ENCODE measurements at regions not wholly inside any gene's neighbourhood (a gene's known extent, or its start where the extent isn't known, plus 50 kb on each side); places are given as distances from the start of the nearest gene placed in this dataset.
"Not testable (repeated sequence)": the region's sequence is repeated elsewhere in the genome, so short reads cannot be mapped to it uniquely, and the experiment has no call there.

- no peak for DNase-seq (ENCODE audit: low spot score)
- Histone ChIP-seq H3K4me3 (no peak overlapping the region), H3K27ac (no peak overlapping the region)
- TF ChIP-seq, protein P1, sequence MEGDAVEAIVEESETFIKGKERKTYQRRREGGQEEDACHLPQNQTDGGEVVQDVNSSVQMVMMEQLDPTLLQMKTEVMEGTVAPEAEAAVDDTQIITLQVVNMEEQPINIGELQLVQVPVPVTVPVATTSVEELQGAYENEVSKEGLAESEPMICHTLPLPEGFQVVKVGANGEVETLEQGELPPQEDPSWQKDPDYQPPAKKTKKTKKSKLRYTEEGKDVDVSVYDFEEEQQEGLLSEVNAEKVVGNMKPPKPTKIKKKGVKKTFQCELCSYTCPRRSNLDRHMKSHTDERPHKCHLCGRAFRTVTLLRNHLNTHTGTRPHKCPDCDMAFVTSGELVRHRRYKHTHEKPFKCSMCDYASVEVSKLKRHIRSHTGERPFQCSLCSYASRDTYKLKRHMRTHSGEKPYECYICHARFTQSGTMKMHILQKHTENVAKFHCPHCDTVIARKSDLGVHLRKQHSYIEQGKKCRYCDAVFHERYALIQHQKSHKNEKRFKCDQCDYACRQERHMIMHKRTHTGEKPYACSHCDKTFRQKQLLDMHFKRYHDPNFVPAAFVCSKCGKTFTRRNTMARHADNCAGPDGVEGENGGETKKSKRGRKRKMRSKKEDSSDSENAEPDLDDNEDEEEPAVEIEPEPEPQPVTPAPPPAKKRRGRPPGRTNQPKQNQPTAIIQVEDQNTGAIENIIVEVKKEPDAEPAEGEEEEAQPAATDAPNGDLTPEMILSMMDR (IDR thresholded peaks at IDR 0.05) = no peak
These were observed 320.6 kb downstream of the REEP3 start for GRCh38 chr10:63841761-63842160.

- H3K4me3 ChIP-seq = no peak overlapping the region
- TF ChIP-seq, protein P1 (IDR thresholded peaks at IDR 0.05) = no peak
- DNase-seq (ENCODE audit: low spot score) = no peak
- no peak overlapping the region for H3K27ac ChIP-seq
These were observed 321.9 kb downstream of the REEP3 start for GRCh38 chr10:63843107-63843506.

DNA sequence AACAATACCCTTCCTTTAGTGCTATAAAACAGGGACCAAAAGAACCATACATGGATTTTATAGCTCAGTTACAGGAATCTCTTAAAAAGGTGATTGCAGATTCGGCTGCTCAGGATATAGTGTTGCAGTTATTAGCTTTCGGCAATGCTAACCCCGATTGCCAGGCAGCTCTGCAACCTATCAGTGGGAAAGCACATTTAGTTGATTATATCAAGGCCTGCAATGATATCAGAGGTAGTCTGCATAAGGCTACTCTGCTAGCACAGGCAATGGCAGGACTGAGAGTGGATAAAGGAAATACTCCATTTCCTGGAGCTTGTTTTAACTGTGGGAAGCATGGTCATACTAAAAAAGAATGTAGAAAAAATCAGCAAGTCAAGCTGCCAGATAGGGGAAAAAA, 327.7 kb downstream of the REEP3 start:
- H3K4me3 ChIP-seq; DNase-seq (ENCODE audit: low spot score); H3K27ac ChIP-seq: not testable (repeated sequence)

GRCh38 chr10:63862860-63863259, 341.7 kb downstream of the REEP3 start:
- Histone ChIP-seq H3K4me3 (no peak overlapping the region), H3K27ac (no peak overlapping the region)
- TF ChIP-seq, protein P1 (IDR thresholded peaks at IDR 0.05) = no peak
- no peak for DNase-seq (ENCODE audit: low spot score)

GRCh38 chr10:63865210-63865609, 344.0 kb downstream of the REEP3 start:
- Histone ChIP-seq H3K4me3 (no peak overlapping the region), H3K27ac (no peak overlapping the region)
- DNase-seq (ENCODE audit: low spot score) = no peak
- TF ChIP-seq, protein P1 (IDR thresholded peaks at IDR 0.05) = no peak

DNA sequence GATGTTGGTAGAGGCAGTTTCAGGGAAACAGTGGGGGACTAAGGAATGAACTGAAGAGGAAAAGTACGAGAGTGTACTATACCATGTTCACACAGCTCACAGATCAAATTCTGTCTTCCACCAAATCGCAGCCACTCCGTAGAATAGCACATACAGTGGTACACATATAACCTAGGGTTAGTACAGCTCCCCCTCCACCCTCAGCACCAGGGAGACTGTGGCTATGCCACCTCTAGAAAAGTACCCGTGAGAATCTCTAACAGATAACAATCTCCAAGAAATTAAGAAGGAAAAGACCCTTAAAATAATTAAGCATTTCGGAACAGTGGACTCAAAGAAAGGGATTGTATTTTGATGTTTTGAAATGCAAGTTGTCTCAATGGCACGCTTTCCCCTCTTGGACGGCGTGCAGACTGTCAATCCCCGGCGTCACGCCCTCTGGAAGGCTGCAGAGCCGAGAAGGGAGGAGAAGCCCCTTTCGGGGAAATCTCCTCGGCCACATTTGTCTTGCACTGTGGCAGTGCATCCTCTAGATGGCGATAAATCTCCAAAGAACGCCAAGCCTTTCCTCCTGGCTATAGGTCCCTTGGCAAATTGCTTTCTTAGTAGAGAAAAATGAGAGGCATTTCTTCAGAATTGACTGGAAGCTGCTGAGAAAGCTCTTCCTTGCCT, 345.0 kb downstream of the REEP3 start:
- H3K27ac ChIP-seq = no peak overlapping the region
- peak overlapping the region; percentile 58 for H3K4me3 ChIP-seq
- TF ChIP-seq, protein P1 (IDR thresholded peaks at IDR 0.05) = peak; percentile 55
- no peak for DNase-seq (ENCODE audit: low spot score)

- H3K27ac ChIP-seq = no peak overlapping the region
- H3K4me3 ChIP-seq = peak overlapping the region; percentile 58
- TF ChIP-seq, protein P1 (IDR thresholded peaks at IDR 0.05) = no peak
- no peak for DNase-seq (ENCODE audit: low spot score)
These were observed 345.5 kb downstream of the REEP3 start for GRCh38 chr10:63866747-63867140.

Data from coronary artery (tissue), 2 donors.